ENCODE measurements at regions not wholly inside any gene's neighbourhood (a gene's known extent, or its start where the extent isn't known, plus 50 kb on each side); places are given as distances from the start of the nearest gene placed in this dataset.

DNA sequence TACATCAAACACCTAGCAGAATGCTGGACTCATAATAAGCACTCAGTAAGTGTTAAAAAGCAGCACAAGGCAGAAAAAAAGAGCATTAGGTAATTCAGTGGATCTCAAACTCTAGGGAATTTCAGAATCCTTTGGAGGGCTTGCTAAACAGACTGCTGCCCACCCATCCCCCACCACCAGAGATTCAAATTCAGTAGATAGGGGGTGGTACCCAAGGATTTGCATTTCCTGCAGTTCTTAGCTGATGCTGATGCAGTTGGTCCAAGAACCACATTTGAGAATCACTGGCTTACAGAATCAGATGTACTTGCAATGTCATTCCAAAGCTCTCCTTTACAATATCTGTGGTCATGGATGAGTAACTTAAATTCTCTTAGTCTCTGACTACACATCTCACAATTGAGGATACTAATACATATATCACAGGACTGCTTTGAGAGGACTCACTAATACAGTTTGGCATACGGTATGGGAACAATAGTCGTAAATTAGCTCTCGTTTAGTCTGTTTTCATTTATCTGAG lies 664.5 kb downstream of the KCNA4 start:
- H3K27ac ChIP-seq = no peak overlapping the region
- DNase-seq = no peak
- no peaks in the 10 kb centered on the region for H3K9me3 ChIP-seq
- intact Hi-C loops (cut with DNase I) = no loop called here
- TF ChIP-seq, protein P1, sequence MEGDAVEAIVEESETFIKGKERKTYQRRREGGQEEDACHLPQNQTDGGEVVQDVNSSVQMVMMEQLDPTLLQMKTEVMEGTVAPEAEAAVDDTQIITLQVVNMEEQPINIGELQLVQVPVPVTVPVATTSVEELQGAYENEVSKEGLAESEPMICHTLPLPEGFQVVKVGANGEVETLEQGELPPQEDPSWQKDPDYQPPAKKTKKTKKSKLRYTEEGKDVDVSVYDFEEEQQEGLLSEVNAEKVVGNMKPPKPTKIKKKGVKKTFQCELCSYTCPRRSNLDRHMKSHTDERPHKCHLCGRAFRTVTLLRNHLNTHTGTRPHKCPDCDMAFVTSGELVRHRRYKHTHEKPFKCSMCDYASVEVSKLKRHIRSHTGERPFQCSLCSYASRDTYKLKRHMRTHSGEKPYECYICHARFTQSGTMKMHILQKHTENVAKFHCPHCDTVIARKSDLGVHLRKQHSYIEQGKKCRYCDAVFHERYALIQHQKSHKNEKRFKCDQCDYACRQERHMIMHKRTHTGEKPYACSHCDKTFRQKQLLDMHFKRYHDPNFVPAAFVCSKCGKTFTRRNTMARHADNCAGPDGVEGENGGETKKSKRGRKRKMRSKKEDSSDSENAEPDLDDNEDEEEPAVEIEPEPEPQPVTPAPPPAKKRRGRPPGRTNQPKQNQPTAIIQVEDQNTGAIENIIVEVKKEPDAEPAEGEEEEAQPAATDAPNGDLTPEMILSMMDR (IDR thresholded peaks at IDR 0.05) = no peak
- WGBS, 3 donors = 68 to 70% (median 69%) methylated on average over 3 of the region's 3 CpGs
- H3K27me3 ChIP-seq (ENCODE audit: insufficient read depth in 3 of 3, low read length in 2 of 3) = no peaks in the 10 kb centered on the region
- no peak for ATAC-seq
- no peak overlapping the region for H3K4me3 ChIP-seq
- no peaks in the 10 kb centered on the region for H3K36me3 ChIP-seq (ENCODE audit: insufficient read depth in 1 of 2, low read depth in 1 of 2)
- H3K4me1 ChIP-seq = no peaks in the 10 kb centered on the region

DNA sequence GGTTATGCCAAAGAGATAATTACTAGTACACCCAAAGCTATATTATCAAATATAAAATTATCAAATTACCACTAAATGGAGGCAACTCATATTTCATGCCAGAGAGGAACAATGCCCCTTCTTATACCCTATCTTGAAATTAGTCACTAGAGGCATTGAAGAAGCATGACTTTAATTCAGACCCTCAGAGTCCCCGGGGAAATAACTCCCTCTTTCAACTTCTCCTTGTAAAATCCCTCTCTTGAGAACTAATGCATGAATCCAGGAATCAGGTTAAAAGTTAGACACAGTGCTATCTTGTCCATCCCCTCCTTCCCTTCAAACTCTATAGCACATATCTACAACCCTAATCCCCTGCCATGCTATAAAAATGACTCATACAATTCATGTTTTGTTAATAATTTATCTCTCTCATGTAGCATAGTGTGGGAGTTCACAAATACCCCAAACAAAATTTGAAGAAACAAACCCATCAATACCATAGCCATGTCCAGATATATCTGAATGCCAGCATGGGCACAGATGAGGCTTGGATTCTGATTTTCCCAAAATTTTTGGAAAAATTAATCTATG lies 665.4 kb downstream of the KCNA4 start:
- Histone ChIP-seq H3K4me3 (no peak overlapping the region), H3K27me3 (ENCODE audit: insufficient read depth in 3 of 3, low read length in 2 of 3) (no peaks in the 10 kb centered on the region), H3K4me1 (no peaks in the 10 kb centered on the region), H3K36me3 (ENCODE audit: insufficient read depth in 1 of 2, low read depth in 1 of 2) (no peaks in the 10 kb centered on the region), H3K9me3 (no peaks in the 10 kb centered on the region), H3K27ac (no peak overlapping the region)
- no peak for DNase-seq
- TF ChIP-seq, protein P1 (IDR thresholded peaks at IDR 0.05) = no peak
- intact Hi-C loops (cut with DNase I) = no loop called here
- 50 to 63% (median 58%) methylated on average over 1 of the region's 1 CpG for WGBS, 3 donors
- no peak for ATAC-seq

DNA sequence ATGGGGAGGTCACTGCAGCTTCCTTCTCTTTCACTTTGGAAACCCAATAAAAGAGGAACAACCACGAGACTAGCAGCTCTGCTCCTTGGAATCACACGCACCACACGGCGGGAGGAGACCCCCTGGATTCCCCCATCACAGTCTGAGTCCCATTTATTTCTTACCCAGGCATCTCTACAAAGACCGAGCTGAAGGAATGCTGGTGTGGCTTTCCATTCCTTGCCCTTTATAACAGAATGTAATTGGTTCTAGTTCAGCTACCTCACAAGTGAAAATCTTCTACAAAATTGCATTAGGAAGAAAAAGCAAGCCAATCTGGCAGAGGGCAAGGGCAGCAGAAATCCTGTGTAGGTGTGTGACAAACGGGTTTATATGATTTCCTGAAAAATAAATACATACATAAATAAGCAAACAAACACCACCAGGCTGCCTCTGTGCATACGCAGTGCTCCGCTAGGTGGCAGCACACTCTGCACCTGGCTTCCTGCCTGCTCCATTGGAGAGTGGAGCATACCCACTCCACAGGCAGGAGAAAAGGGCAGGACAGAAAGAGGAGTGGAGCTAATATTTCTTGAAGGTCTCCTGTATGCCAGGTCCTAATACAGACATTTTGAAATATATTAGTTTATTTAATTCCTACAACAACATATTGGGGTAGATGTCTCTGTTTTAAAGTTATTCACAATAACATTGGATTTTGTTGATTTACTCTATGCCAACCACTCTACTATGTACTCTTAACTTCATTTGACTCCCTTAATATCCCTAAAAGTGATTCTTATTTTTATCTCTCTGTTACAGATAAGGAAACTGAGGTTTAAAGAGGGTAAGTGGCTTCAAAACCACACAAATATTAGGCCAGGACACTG lies 673.1 kb downstream of the KCNA4 start:
- TF ChIP-seq, protein P1 (IDR thresholded peaks at IDR 0.05) = peak; percentile 71
- no peaks in the 10 kb centered on the region for H3K36me3 ChIP-seq (ENCODE audit: insufficient read depth in 1 of 2, low read depth in 1 of 2)
- intact Hi-C loops (cut with DNase I) = no loop called here
- WGBS, 3 donors = 25 to 29% (median 28%) methylated on average over 8 of the region's 8 CpGs
- ATAC-seq = peak in 2 of 4 donors; percentile 61 to 74
- H3K4me1 ChIP-seq = no peaks in the 10 kb centered on the region
- H3K4me3 ChIP-seq = no peak overlapping the region
- DNase-seq = peak; percentile 31 to 56
- no peaks in the 10 kb centered on the region for H3K9me3 ChIP-seq
- no peak overlapping the region for H3K27ac ChIP-seq
- no peaks in the 10 kb centered on the region for H3K27me3 ChIP-seq (ENCODE audit: insufficient read depth in 3 of 3, low read length in 2 of 3)

DNA sequence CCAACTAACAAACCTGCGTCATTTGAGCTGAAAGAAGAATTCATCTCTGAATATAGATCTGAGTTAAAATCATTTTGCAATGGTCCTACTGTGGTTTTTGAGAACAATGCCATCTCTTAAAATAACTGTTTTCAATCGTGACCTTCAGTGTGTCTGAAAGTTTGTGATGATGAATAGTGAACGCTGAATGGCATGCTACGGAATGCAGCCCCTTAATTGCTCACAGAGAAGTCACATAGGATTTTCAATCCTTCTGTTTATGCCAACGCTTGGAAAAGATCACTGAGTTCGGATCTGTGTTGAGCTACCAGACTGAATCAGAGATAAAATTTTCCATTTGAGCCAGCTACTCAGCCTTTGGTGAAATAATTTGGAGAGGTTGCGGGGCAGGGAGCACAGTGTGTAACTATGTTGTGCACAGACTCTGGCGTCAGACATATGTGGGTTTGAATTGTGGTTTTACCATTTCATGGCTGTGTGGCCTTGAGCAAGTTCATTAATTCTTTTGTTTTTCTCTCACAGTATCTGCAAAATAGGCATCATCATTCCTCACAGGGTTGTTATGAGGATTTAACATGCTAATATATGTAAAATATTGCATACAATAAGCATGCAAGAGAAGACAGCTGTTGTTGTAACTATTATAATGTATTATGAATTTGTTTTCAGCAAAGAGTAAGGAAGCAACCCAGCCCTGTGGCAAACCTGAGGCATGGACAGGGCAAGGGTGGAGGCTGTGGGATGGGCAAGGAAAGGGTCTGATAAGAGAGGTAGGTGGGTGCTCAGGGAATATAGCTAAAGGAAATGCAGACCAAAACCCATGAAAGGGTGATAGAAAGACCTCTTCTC lies 679.9 kb downstream of the KCNA4 start:
- intact Hi-C loops (cut with DNase I) = no loop called here

More for the DNA sequence above, 679.9 kb downstream of the KCNA4 start:
- ATAC-seq (no peak), DNase-seq (no peak)
- Histone ChIP-seq H3K9me3 (no peaks in the 10 kb centered on the region), H3K27ac (no peak overlapping the region), H3K4me1 (no peaks in the 10 kb centered on the region), H3K36me3 (ENCODE audit: insufficient read depth in 1 of 2, low read depth in 1 of 2) (no peaks in the 10 kb centered on the region), H3K4me3 (no peak overlapping the region), H3K27me3 (ENCODE audit: insufficient read depth in 3 of 3, low read length in 2 of 3) (peaks cover 0 to 3% (median 0%) of the 10 kb centered on the region in 3 donors)
- 53 to 64% (median 57%) methylated on average over 8 of the region's 8 CpGs for WGBS, 3 donors
- TF ChIP-seq, protein P1 (IDR thresholded peaks at IDR 0.05) = no peak

Measured in psoas muscle (tissue), 7 donors.